Right renal pelvis (tissue), 4 donors: ENCODE measurements at regions not wholly inside any gene's neighbourhood (a gene's known extent, or its start where the extent isn't known, plus 50 kb on each side); places are given as distances from the start of the nearest gene placed in this dataset.

Source experiments
- DNase-seq, 4 donors: peaks; one replicate each; pipeline ENCODE4 v3.0.0-alpha.2; 2013; ENCODE audit warnings: low read depth in 4 of 4, low spot score in 3 of 4, missing footprints in 1 of 4

- DNase-seq = no peak
These were observed 260.0 kb downstream of the PIK3R1 start for GRCh38 chr5:68475476-68475983.

GRCh38 chr5:68476854-68477253 is 261.3 kb downstream of the PIK3R1 start:
- DNase-seq = no peak

- no peak for DNase-seq
These were observed 262.9 kb downstream of the PIK3R1 start for GRCh38 chr5:68478301-68479095.

- DNase-seq = no peak
These were observed 264.0 kb downstream of the PIK3R1 start for GRCh38 chr5:68479524-68479923.

GRCh38 chr5:68480335-68480940 is 264.9 kb downstream of the PIK3R1 start:
- no peak for DNase-seq

- DNase-seq = no peak
These were observed 266.6 kb downstream of the PIK3R1 start for GRCh38 chr5:68482199-68482598.

DNA sequence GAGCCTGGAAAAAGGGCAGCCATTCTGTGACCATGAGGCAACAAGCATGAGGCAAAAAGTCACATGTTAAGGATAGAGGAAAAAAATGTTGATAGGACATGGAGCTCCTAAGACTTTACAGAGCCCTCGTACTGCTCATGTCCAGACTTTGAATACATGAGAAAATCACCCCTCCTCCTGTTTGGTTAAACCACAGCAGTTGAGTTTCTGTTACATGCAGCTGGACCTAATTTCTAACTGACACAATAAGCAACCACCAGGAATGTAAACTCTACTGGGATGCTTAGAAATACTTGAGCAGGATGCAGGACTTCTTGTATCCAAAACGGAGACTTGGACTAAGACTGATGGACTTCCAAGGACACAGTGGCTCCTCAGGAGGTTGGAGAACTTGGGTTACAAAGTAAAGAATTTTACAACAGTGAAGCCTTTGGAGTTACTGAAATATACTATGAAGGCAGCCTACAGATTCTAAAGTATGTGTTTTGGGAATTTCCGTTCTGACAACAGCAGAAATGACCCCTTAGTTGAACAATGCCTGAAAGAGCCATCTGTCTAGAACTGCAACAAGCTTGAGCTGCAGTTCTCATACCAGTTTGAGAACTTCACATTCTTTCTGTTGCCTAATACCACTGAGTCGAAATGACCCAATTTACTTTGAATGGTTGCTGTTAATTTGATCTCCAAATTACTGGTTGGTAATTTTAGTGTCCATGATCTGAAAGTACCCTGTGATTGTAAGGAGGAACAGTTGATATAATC is 268.9 kb downstream of the PIK3R1 start:
- DNase-seq = no peak

DNA sequence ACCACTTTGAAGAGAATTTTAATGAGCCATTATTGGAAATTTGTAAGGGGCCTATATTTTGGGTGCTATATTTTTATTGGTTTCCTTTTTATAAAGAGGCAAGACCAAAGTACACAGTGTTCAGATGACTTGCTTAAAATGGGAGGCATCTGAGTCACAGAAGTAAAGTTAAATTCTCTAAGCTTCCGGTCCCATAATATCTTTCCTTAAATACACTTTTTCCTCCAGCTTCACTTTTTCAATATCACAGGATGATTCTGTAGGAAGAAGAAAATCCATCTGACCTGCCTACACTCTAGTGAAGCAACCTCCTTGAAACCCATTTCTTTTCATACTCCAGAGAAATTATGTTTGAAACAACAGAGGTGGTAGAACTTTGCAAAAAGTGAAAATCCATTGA is 274.0 kb downstream of the PIK3R1 start:
- no peak for DNase-seq

- peak in 1 of 4 donors; percentile 25 for DNase-seq
These were observed 274.9 kb downstream of the PIK3R1 start for GRCh38 chr5:68490406-68490805.

DNA sequence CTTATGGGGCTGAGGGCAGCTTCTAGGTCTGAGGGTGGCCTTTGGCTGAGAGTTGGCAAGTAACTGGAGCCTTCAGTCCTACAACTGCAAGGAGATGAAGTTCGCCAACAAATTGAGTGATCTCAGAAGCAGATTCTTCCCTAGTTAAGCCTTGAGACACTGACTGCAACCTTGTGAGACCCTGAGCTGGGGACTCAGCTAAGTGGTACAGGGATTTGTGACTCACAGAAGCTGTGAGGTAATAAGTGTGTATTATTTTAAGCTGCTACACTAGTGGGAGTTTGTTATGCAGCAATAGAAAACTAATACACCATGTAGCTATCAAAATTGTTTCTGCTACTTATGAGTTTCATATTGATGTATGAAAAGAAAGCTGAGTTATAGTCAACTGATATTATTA is 279.2 kb downstream of the PIK3R1 start:
- no peak for DNase-seq

GRCh38 chr5:68499987-68500386 is 284.4 kb downstream of the PIK3R1 start:
- DNase-seq = no peak

- no peak for DNase-seq
These were observed 285.3 kb downstream of the PIK3R1 start for GRCh38 chr5:68500813-68501212.

- no peak for DNase-seq
These were observed 287.0 kb downstream of the PIK3R1 start for GRCh38 chr5:68502531-68502930.

DNA sequence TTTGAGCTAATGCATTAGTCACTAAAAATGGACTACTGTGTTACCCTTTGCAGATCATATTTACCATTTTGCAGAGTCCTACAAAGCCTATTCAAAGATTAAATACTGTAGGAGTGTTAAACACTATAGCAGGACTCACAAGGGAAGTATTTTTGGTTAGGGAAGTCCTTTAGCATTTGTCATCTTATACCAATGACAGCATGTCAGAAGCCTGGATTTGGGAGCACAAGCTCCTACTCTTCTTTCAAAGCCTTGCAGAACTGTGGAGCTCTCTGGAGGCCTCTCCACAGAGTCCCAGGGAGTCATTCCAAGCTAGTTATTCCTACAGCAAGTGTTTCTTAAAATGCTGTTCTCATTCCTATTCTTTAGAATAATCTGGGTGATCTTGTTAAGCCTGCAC is 288.8 kb downstream of the PIK3R1 start:
- DNase-seq = no peak

GRCh38 chr5:68505917-68506860 is 290.6 kb downstream of the PIK3R1 start:
- DNase-seq = no peak

GRCh38 chr5:68515514-68515913 is 300.0 kb downstream of the PIK3R1 start:
- DNase-seq = no peak

- no peak for DNase-seq
These were observed 302.7 kb downstream of the PIK3R1 start for GRCh38 chr5:68518286-68518685.

GRCh38 chr5:68519143-68519542 is 303.6 kb downstream of the PIK3R1 start:
- no peak for DNase-seq

- DNase-seq = no peak
These were observed 306.2 kb downstream of the PIK3R1 start for GRCh38 chr5:68521776-68522175.

- no peak for DNase-seq
These were observed 307.3 kb downstream of the PIK3R1 start for GRCh38 chr5:68522863-68523262.
